OCI-LY7 (cell line): ENCODE measurements at regions not wholly inside any gene's neighbourhood (a gene's known extent, or its start where the extent isn't known, plus 50 kb on each side); places are given as distances from the start of the nearest gene placed in this dataset.

Source experiments
- BruUV-seq: library from RNA; stranded (reverse); fragments of 400-500 nt; replicated peaks from 2 replicates; lab custom pipeline; 2021; lab: Mats Ljungman, UMichigan
- CTCF ChIA-PET: fragments of 300-600 bp; sonication (Branson Sonifier 250); formaldehyde crosslinking; loops from one replicate; lab custom pipeline; 2022; ENCODE audit warnings: antibody characterized with exemption; ENCODE audit not compliant: unreplicated experiment; lab: Charles Lee
- POLR2A ChIA-PET: fragments of 300-600 bp; sonication (Branson Sonifier 250); formaldehyde crosslinking; loops from one replicate; lab custom pipeline; 2022; ENCODE audit warnings: antibody characterized with exemption; lab: Charles Lee
- DNase-seq: peaks from one replicate; pipeline ENCODE4 v3.0.0-alpha.2; 2015; ENCODE audit warnings: low spot score
- H2AFZ ChIP-seq: fragments of 200-600 bp; sonication (generic), shearing (Covaris generic); 2 replicates; pipeline ENCODE4 v1.6.1; 2014; ENCODE audit warnings: mild to moderate bottlenecking, antibody characterized with exemption, low read length, moderate library complexity
- H3K27ac ChIP-seq: fragments of 200-600 bp; sonication (generic); 2 replicates; pipeline ENCODE4 v1.5.1; 2014; ENCODE audit warnings: mixed run types, low read depth, mild to moderate bottlenecking, moderate library complexity, low read length, inconsistent platforms; ENCODE audit not compliant: poor library complexity, severe bottlenecking
- H3K36me3 ChIP-seq: fragments of 200-600 bp; sonication (generic); 2 replicates; pipeline ENCODE4 v1.6.1; 2014; ENCODE audit warnings: mild to moderate bottlenecking, antibody characterized with exemption, low read length, moderate library complexity, mixed read lengths; ENCODE audit not compliant: insufficient read depth
- H3K4me1 ChIP-seq: fragments of 200-600 bp; sonication (generic); 2 replicates; pipeline ENCODE4 v1.5.1; 2014; ENCODE audit warnings: mild to moderate bottlenecking, low read length; ENCODE audit not compliant: insufficient read depth, poor library complexity, severe bottlenecking
- H3K4me2 ChIP-seq: fragments of 200-600 bp; sonication (generic); 2 replicates; pipeline ENCODE4 v1.6.1; 2014; ENCODE audit warnings: mild to moderate bottlenecking, low read length
- H3K4me3 ChIP-seq: fragments of 200-600 bp; sonication (generic); 2 replicates; pipeline ENCODE4 v1.5.1; 2014; ENCODE audit warnings: mild to moderate bottlenecking, low read depth, low read length; ENCODE audit not compliant: poor library complexity, severe bottlenecking
- H3K79me2 ChIP-seq: fragments of 200-600 bp; sonication (generic); 2 replicates; pipeline ENCODE4 v1.6.1; 2016; ENCODE audit warnings: low read depth, mild to moderate bottlenecking, low read length, moderate library complexity, mixed read lengths; ENCODE audit not compliant: insufficient read depth
- H3K9me2 ChIP-seq: fragments of 200-600 bp; sonication (generic); 2 replicates; pipeline ENCODE4 v1.6.1; 2016; ENCODE audit warnings: mild to moderate bottlenecking, low read length, mixed read lengths; ENCODE audit not compliant: insufficient read depth
- H3K9me3 ChIP-seq: fragments of 200-600 bp; sonication (generic); 2 replicates; pipeline ENCODE4 v1.6.1; 2014; ENCODE audit warnings: mild to moderate bottlenecking, mixed run types, low read length, mixed read lengths
- H4K20me1 ChIP-seq: fragments of 200-600 bp; sonication (generic); 2 replicates; pipeline ENCODE4 v1.6.1; 2014; ENCODE audit warnings: mild to moderate bottlenecking, antibody characterized with exemption, low read length, moderate library complexity, mixed read lengths; ENCODE audit not compliant: insufficient read depth
- CTCF ChIP-seq: fragments of 200-600 bp; sonication (generic); conservative IDR thresholded peaks from 2 replicates; pipeline ENCODE4 v1.5.1; 2014; ENCODE audit warnings: mild to moderate bottlenecking, antibody characterized with exemption, low read length, moderate library complexity, mixed read lengths
- EZH2phosphoT487 ChIP-seq: fragments of 200-600 bp; sonication (generic); IDR thresholded peaks from 2 replicates; pipeline ENCODE4 v1.6.1; 2018; ENCODE audit warnings: low read depth, borderline replicate concordance, mild to moderate bottlenecking, mixed run types, antibody characterized with exemption, low read length, moderate library complexity, mixed read lengths
- intact Hi-C: fragments of 100-400 bp; cut with micrococcal nuclease; formaldehyde crosslinking; loops from one replicate; pipeline ENCODE4 v1.10.0; 2022; ENCODE audit not compliant: unreplicated experiment

GRCh38 chr11:87397011-87397865, 359.5 kb downstream of the TMEM135 start:
- ChIA-PET POLR2A (interaction anchor here (0.6 to 1.9 kb wide), 4 partner anchors 11 to 247 kb away, joined by 3 to 7 read pairs (median 4); no protein-coding TSS in a partner anchor), CTCF (interaction anchor here (0.9 kb wide), 1 partner anchor 24 kb away, joined by 3 read pairs; no protein-coding TSS in a partner anchor)
- intact Hi-C loops: no loop called here
- Histone ChIP-seq H4K20me1 (no peaks in the 10 kb centered on the region), H3K79me2 (no peaks in the 10 kb centered on the region; the same call in 1 of the 2 replicates), H3K36me3 (peaks cover 72% of the 10 kb centered on the region), H3K9me3 (no peaks in the 10 kb centered on the region), H2AFZ (peak overlapping the region; percentile 19; the same call in 1 of the 2 replicates), H3K4me1 (no peaks in the 10 kb centered on the region), H3K4me2 (no peak overlapping the region), H3K4me3 (no peak overlapping the region), H3K27ac (no peak overlapping the region), H3K9me2 (no peaks in the 10 kb centered on the region)
- no peak for DNase-seq
- no TSS peak for BruUV-seq
- no peak for TF ChIP-seq EZH2phosphoT487
- TF ChIP-seq CTCF: no peak

DNA sequence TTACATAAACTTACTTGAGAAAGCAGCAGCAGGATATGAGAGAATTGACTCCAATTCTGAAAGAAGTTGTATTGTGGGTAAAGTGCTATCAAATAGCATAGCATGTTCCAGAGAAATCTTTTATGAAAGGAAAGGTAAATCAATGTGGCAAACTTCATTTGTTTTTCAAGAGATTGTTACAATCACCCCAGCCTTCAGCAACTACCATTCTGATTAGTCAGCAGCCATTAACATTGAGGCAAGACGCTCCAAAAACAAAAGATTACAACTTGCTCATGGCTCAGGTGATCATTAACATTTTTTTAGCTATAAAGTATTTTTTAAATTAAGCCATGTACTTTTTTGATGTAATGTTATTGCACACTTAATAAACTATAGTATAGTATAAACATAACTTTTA, 357.2 kb downstream of the TMEM135 start:
- intact Hi-C loops: no loop called here
- no peak overlapping the region for H3K4me2 ChIP-seq
- no peaks in the 10 kb centered on the region for H3K4me1 ChIP-seq
- no peak for TF ChIP-seq EZH2phosphoT487
- TF ChIP-seq CTCF: no peak
- peaks cover 53% of the 10 kb centered on the region for H3K36me3 ChIP-seq
- H2AFZ ChIP-seq: no peak overlapping the region
- no TSS peak for BruUV-seq
- no peaks in the 10 kb centered on the region for H3K9me3 ChIP-seq
- DNase-seq: no peak
- no peaks in the 10 kb centered on the region; the same call in 1 of the 2 replicates for H3K79me2 ChIP-seq
- H3K9me2 ChIP-seq: no peaks in the 10 kb centered on the region
- CTCF ChIA-PET: no interaction called here
- POLR2A ChIA-PET: interaction anchor here (0.6 to 1.2 kb wide), 2 partner anchors 10 to 12 kb away, joined by 3 read pairs; no protein-coding TSS in a partner anchor
- no peak overlapping the region for H3K27ac ChIP-seq
- no peak overlapping the region for H3K4me3 ChIP-seq
- H4K20me1 ChIP-seq: no peaks in the 10 kb centered on the region

- ChIA-PET CTCF (interaction anchor here (1.9 kb wide), 1 partner anchor 26 kb away, joined by 4 read pairs; no protein-coding TSS in a partner anchor), POLR2A (interaction anchor here (0.7 kb wide), 1 partner anchor 132 kb away, joined by 3 read pairs; no protein-coding TSS in a partner anchor)
- Histone ChIP-seq H3K4me3 (no peak overlapping the region), H4K20me1 (no peaks in the 10 kb centered on the region), H3K9me3 (no peaks in the 10 kb centered on the region), H3K27ac (no peak overlapping the region), H3K4me2 (no peak overlapping the region), H3K9me2 (no peaks in the 10 kb centered on the region), H3K79me2 (no peaks in the 10 kb centered on the region), H3K4me1 (no peaks in the 10 kb centered on the region), H2AFZ (no peak overlapping the region), H3K36me3 (peaks cover 38% of the 10 kb centered on the region)
- TF ChIP-seq CTCF (no peak), EZH2phosphoT487 (no peak)
- BruUV-seq: no TSS peak
- DNase-seq: no peak
- intact Hi-C loops: no loop called here
Measured at GRCh38 chr11:87392665-87393064, 354.9 kb downstream of the TMEM135 start.
